H1 (cell line): ENCODE measurements at regions not wholly inside any gene's neighbourhood (a gene's known extent, or its start where the extent isn't known, plus 50 kb on each side); places are given as distances from the start of the nearest gene placed in this dataset.

Source experiments
- BCL11A ChIP-seq, 2 experiments: IDR thresholded peaks; one replicate each; pipeline ENCODE4 v1.6.1; 2011; ENCODE audit warnings: low read depth in 2 of 2, low read length in 2 of 2, mild to moderate bottlenecking in 2 of 2
- CTBP2 ChIP-seq: IDR thresholded peaks from 2 replicates; pipeline ENCODE4 v1.7.0; 2011; ENCODE audit warnings: borderline replicate concordance, mild to moderate bottlenecking, moderate library complexity, mixed read lengths, low read length; ENCODE audit not compliant: insufficient read depth, insufficient read length
- SIRT6 ChIP-seq: IDR thresholded peaks from one replicate; pipeline ENCODE4 v1.7.1; 2012; ENCODE audit warnings: low read length, inconsistent platforms

GRCh38 chr6:168915855-168916254 is 337.8 kb downstream of the THBS2 start (continued):
- TF ChIP-seq BCL11A (IDR thresholded peaks at IDR 0.05; ENCODE audit: low read depth in 2 of 2, low read length in 2 of 2): no peak
- no peak for TF ChIP-seq CTBP2
- TF ChIP-seq SIRT6: no peak
